GM21619 (cell line): ENCODE measurements at regions not wholly inside any gene's neighbourhood (a gene's known extent, or its start where the extent isn't known, plus 50 kb on each side); places are given as distances from the start of the nearest gene placed in this dataset.
"Not testable (repeated sequence)": the region's sequence is repeated elsewhere in the genome, so short reads cannot be mapped to it uniquely, and the experiment has no call there.

Source experiments
- ATAC-seq: cut with Tn5 transposase; IDR thresholded peaks from one replicate; pipeline ENCODE4 v1.9.1; 2021; ENCODE audit not compliant: unreplicated experiment

DNA sequence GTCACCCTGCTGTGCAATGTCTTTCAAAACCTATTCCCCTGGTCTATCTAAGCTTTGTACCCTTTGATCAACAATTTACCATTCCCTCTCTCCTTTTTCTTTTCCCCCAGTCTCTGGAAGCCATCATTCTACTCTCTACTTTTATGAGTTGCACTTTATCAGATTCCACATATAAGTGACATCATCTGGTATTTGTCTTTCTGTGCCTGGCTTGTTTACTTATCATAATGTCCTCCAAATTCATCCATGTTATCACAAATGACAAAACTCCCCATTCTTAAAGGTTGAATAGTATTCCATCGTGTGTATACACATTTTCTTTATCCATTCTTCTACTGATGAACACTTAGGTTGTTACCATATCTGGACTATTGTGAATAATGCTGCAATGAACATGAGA, 344.2 kb upstream of the CCNH start:
- ATAC-seq, result no peak

DNA sequence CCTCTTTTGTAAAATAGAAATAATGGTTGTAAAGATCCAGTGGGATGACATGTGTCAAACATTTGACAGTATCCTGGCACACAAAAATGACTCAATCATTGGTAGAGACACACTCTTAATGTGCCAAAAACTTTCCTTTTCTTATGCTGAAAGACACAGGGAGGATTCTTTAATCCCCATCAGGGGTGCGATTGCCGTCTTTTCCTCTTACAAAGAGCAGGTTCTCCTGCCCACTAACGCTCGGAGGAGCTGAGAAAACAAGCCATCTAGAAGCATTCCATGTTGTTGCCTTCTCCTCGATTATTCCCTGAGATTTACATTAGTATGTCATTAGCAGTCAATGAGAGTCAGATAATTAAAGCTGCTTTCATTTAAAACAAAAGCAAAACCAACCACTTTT, 342.6 kb upstream of the CCNH start:
- ATAC-seq, result no peak

DNA sequence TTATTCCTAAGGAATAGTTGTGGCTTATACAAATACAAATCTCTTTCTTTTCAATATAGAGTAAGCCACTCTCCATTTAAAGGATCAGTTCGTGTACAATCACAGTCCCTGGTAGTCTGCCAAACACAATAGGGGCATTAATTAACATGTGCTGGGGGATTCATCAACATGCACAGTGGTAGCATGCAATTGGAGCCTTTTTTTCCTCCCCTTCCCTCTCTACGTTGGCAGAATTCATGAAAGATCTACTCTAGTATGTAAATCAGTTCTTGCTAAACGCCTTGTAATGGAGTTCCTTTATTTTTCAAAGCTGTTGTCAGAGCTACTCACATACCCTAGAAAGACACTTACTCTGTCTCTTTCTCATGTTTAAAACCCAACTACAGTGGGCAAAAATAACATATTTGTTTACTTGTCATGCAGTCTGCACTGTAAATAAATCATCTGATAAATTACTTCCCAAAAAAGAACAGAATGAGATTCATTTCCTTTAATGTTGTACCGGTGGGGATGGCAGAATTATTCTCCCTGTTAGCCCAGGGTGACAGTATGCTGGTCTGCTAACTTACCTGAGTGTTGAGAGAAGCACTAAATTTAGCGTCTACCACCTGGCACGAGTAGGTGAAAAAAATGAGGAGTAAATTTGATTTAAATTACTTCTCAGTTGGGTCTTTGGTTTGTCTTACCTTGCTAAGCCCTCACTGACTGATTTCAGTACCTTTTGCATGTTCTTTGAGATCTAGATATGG, 341.5 kb upstream of the CCNH start:
- no peak for ATAC-seq

DNA sequence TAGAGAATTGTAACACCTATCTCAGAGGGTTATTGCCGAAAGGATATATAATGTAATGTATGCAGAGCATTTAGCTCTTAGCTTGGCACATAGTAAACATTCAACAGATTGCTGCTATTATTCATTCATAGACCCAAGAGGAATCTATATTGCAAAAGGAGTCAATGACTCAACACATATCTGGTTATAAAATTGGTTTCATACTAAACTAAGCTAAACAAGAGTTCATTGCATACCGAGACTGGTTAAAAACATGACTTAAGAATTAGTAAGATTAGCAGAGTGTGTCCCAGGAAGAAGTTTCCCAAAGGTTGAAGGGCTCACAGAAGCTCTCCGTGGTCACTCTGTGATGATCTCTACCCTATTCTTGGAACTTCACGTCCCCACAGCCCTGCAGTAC, 339.6 kb upstream of the CCNH start:
- no peak for ATAC-seq

DNA sequence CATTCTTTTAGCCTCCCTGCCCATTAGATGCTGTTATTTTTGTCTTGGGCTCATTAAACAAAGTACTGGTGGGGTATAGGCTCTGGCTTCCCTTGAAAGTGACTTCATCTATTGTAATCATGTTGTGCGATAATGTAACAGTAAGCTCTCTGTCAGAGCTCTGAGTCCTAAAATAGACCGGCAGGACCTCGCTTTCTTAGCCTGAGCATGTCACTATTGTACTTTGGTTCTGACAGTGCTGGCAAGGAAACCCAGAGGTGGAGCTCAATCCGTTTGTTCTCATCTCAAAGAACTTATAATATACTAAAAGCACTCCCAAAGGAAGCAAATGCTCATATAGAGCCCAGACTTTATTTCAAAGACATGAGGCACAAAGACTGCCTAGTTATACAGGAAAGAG, 339.1 kb upstream of the CCNH start:
- ATAC-seq, result no peak

DNA sequence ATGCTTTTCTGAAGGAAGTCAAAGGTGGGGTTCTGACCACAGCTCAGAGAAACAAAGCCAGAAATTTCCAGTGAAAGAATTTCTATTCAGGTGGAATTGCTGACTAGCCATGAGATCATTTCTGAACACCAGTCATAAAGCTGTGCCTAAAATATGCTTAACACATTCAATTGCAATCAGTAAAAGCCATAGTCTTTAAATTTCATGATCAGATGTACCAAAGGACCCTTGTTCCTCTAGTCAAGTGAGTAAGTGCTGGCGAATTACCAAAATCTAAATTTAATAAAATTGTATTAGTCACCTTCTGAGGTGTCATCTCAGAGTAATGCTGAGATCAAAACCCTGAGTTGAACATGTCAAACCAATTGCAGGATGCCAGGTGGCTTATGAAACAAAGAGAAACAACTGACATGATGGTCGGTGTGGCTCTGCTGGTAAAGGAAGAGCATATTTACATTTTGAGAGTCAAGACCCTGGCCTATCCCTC, 334.2 kb upstream of the CCNH start:
- no peak for ATAC-seq

DNA sequence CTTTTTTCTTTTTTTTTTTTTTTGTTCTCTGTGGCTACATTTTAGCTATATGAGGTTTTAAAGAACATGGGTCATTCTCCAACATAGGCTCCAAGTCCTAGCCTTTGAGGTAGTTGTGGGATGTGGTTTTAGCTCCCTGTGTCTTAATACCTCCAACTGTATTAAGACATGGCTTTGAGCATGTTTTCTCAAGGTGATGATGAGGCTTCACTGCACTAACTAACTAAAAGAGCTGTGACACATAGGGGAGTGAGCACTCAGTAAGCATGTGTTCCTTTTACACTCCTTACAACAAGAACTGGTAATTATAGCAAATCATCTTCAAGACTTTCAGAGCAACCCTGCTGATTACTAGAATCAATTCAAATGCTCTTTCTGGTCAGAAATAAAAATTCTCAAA, 333.6 kb upstream of the CCNH start:
- no peak for ATAC-seq

DNA sequence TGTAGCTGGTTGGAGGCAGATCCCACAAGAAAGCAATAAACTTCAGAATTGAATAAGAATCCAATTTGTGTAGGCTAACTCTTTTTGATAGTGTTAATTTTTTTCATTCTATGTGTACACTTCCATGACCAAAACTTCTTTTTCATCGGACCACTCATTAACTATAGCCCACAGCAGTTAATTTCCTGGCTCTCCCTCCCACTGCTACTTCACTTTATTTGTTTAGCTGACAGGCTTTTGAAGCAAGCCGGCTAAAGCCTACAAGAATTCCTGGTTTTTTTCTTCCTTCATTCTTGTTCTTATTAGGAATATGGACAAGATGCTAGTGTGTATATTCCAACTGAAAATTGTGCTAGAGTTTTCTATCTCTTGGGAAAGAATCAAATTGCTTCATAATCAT, 329.2 kb upstream of the CCNH start:
- ATAC-seq, result no peak

DNA sequence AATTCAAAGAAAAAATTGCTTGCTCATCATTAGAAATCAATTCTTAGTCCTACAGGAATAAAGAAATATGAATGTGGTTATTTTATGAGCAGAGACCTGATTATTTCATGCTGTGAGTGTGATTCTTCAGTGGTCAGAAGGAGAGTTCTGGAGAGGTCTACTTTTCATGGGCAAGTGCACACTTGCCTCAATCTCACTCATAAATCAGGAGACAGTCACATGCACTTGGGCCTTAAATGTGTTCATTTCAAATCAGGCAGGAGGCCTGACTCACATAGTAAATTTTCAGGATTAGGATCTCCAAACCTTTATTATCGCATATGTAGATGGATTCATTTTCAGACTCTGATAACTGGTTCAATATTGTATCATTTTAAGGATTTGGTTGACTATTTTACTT, 323.2 kb upstream of the CCNH start:
- no peak for ATAC-seq

DNA sequence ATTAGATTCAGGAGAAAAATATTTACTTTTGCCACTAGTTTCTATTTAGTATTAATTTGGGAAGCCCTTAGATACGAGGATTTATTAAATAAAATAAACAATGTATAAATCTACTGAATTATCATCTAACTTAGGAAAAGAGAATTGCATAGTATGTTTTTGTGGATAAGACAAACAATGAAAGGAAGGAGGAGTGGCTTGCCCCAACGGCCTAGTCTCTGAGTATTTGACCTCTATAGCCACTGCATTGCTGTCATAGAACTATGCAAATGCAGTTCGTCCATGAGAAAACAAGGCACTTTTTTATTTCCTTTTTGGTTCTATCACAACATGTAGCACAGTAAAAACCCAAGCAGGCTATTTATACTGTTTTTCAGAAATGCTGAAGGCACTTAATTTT, 321.2 kb upstream of the CCNH start:
- no peak for ATAC-seq

DNA sequence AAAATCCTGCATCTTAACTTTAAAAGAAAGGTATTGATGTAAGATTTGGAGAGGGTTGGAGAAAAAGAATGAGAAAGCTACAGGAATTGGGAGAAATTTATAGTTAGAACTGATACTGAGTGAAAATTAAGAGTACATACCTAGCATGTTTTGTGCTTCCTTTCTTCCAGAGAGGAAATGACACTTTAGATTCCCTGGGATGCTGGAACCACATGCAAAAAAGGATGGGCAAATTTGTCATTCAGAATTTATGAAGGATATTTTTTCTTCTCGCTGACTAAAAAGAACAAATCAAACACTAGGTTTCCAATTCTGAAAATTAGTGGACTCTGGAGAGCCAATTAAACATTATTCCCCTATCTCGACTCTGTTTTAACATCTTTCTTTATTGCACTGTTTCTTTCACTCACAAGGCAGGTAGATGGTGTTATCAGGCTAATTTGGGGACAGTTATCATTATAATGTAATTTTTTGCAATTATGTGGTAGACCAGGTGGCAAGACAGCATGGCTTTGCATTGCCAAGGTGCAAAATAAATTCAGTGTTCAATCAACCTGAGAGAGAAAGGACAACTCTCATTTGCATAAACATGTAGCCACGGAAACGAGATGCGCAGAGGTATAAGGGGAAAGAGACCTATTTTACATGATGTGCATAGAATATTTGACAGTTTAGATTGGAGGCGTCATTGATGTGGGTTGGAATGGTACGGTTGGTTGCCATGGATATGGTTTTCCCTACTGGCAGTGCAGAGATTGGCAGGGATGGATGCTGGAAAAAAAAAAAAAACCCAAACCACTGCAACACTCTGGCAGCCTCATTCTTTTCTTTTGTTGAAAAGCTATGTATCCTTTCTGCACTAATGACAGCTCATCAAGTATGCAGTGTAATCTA, 320.4 kb upstream of the CCNH start:
- ATAC-seq, result no peak

DNA sequence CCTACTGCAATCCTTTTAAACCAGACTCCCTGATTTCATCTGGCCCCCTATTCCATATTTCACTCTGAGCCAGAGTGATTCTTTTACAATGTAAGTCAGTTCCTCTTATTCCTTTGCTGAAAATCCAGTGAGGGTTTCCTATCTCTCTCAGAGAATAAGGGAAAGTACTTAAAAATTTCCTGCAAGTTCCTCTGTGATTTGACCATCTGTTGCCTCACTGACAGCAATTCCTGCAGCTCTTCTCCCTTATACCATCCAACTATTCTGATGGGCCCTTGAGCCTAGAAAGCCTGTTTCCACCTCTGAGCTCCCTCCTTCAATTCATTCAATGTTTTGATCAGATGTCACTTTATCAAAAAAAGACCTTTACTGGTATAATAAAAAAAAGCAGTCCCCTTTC, 317.1 kb upstream of the CCNH start:
- no peak for ATAC-seq

DNA sequence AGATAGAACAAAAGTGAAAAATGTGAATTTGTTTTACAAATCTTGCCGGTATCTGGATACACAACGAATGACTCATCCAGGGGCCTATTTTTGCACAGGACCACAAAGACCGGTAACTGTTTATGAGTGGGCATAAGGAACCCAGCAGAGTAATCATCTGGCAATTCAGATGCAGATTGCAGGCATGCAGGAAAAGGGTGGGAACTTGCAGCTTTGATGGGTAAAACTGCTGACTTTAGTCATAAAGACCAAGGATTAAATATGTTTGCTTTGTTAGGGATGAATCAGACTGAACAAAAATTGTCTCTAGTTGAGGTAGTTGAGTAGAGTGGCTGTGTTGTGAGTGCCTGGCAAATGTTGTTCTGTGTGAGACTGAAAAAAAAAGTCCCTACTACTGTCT, 309.6 kb upstream of the CCNH start:
- ATAC-seq, result no peak

DNA sequence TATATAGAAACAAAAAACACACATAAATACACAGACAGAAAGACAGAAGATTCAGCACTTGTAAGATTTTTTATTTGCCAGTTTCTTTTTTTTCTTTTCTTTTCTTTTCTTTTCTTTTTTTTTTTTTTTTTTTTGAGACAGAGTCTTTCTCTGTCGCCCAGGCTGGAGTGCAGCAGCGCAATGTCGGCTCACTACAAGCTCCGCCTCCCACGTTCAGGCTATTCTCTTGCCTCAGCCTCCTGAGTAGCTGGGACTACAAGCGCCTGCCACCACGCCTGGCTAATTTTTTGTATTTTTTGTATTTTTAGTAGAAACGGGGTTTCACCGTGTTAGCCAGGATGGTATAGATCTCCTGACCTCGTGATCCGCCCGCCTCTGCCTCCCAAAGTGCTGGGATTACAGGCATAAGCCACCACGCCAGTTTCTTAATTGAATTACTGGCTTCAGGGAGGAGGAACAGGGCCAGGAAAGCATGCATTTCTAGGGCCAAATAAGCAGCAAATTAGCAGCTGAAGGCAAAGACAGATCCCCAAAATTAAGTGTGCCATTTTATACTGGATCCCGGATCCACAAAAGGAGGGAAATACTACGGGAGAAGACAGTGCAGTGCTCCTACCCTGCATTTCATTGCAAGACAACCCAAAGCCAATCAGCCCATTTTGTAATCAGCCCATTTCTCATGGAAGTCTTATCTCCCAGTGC, 305.6 kb upstream of the CCNH start:
- not testable (repeated sequence) for ATAC-seq

DNA sequence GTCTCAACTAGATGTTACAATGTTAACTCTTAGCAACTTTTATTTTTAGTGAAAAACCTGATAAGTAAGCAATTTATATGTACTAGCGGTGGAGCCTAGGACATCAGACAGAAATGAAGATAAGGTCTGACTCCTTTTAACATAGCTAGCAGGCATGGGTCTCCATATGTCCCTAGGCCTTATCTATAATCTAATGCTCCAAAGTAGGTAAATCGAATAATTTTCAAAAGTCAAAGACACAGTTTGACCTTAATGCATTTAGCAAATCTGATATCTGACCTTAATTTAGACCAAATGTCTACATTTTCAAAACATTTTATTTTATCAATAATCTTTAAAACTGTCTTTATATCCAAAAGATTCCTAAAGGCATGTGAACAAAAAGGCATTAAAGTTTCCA, 305.0 kb upstream of the CCNH start:
- ATAC-seq, result no peak

DNA sequence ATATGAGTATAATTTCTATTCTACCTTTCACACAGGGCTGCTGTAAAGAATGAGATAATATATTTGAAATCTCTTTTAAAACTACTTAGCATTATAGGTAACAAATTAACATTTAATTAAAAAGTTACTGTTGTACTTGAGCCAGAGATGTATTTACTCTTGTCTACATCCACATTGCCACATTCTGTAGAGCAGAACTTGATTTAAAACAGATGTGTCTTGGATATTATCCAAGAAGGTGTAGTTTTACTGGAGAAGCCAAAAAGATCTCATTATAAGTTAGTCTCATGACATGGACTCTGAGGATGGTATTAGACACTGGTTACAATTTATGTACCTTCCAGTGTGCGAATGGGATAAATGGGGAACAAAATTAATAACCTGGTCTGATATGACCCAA, 293.1 kb upstream of the CCNH start:
- ATAC-seq, result no peak

DNA sequence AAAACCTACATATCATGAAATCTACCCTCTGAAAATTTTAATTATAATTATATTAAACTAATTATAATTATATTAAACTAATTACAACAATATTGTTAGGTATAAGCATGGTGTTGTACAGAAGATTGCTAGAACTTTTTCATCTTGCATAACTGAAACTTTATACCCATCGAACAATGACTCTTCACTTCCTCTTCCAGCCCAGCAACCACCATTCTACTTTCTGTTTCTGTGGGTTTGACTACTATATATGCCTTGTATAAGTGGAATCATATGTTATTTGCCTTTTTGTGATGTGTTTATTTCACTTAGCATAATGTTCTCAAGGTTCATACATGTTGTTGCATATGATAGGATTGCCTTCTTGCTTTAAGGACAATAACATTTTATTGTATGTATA, 274.2 kb upstream of the CCNH start:
- ATAC-seq, result peak; percentile 92

DNA sequence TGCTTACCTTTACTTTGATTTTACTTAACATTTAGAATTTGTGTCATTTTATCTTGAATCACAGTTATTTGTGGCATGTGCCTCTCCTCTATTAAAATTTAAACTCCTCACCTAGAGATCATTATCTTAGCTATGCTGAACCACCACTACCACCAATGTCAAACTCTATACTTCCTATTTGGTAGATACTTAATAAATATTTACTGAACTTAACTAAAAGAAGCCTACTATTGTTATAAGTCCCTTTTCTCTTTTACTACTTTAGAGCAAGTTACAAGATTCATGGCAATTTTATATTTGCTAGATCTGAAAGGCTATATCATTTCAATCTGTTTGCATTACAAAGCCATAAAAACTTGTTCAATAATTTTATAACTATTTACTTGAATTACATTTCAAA, 273.3 kb upstream of the CCNH start:
- ATAC-seq, result no peak

DNA sequence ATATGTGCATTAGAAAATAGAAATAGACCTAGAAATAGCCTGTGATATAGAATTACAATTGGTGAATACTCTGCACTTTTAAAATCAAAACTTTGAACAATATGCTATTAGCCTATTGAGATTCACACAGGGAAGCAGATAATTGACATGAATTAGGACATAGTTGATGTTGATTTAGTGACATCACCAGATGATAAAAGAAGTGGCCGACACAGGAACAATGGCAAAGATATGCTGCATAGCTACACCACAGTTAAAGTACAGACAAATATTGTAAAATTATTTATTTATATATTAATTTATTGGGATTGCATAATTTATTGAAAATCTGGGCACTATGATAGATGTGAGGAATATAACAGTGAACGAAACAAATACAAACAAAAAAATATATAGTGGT, 261.5 kb upstream of the CCNH start:
- no peak for ATAC-seq

DNA sequence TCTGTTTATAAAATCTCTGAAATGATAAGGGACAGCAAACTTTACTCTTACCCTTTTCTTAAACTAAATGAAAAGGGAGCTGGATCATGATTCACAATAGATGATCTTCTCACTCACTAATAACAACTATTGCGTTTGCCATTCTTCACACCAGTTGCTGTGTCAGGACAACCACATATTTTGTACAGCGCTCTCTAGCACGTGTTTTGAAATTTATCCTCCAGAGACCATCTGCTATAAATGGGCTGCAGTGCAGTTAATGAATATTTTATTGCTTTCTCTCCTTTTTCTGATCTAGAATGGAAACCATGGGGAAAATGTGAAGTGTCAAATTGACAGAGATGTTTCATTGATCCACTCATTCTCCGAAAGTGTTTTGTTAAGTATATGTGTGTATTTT, 258.4 kb upstream of the CCNH start:
- ATAC-seq, result no peak

DNA sequence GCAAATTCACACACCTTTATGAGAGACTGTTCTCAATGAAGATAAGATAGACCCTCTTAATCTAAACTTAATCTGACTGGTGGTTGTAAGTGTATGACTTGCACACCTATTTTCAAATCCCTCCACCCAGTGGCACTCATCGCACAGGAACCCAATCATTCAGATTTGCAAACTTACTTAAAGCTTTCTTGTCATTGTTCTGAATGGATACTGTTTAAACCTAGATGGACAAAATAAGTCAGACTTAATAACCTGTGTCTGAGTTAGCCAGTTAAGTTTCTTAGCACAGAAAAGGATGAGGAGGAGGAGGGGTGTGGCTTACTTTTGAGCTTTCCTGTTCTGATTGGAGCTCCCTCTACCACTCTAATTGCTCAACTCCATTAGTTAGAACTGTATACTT, 252.4 kb upstream of the CCNH start:
- no peak for ATAC-seq
